Keratinocyte (primary cell): ENCODE measurements at regions not wholly inside any gene's neighbourhood (a gene's known extent, or its start where the extent isn't known, plus 50 kb on each side); places are given as distances from the start of the nearest gene placed in this dataset.

Source experiments
- DNase-seq: peaks from one replicate; pipeline ENCODE4 v3.0.0-alpha.2; 2011; ENCODE audit warnings: low read depth, missing footprints, low spot score
- FAIRE-seq: peaks from 2 replicates; lab custom pipeline; 2011; peaks lifted over from hg19 to GRCh38; lab: Jason Lieb, UNC
- H2AFZ ChIP-seq: 2 replicates; pipeline ENCODE4 v1.6.0; 2012; ENCODE audit warnings: low read length, control low read depth, inconsistent platforms; ENCODE audit not compliant: control insufficient read depth
- H3K27ac ChIP-seq: 2 replicates; pipeline ENCODE4 v1.5.1; 2011; ENCODE audit warnings: low read length; ENCODE audit not compliant: control insufficient read depth, insufficient read depth
- H3K27me3 ChIP-seq: 3 replicates; pipeline ENCODE4 v1.6.0; 2011; ENCODE audit warnings: low read length; ENCODE audit not compliant: control insufficient read depth, insufficient read depth; ENCODE audit errors: extremely low read depth
- H3K36me3 ChIP-seq, 2 experiments: 2 replicates in 1 of 2; 3 replicates in 1 of 2; pipeline ENCODE4 v1.5.1; 2011; ENCODE audit warnings: low read length in 2 of 2, mild to moderate bottlenecking in 1 of 2; ENCODE audit not compliant: control insufficient read depth in 2 of 2, insufficient read depth in 2 of 2; ENCODE audit errors: extremely low read depth in 1 of 2
- H3K4me1 ChIP-seq: 3 replicates; pipeline ENCODE4 v1.5.1; 2011; ENCODE audit warnings: low read length; ENCODE audit not compliant: control insufficient read depth, insufficient read depth; ENCODE audit errors: extremely low read depth
- H3K4me2 ChIP-seq: 3 replicates; pipeline ENCODE4 v1.6.0; 2011; ENCODE audit warnings: low read depth, low read length; ENCODE audit not compliant: control insufficient read depth, insufficient read depth; ENCODE audit errors: extremely low read depth
- H3K4me3 ChIP-seq, 3 experiments: fragments of 200-600 bp in 1 of 3; sonication (generic) in 1 of 3; 2 replicates in 2 of 3; 3 replicates in 1 of 3; pipeline ENCODE4 v1.5.1; 2011 to 2016; ENCODE audit warnings: low read length in 3 of 3, mild to moderate bottlenecking in 3 of 3, control low read depth in 2 of 3, inconsistent platforms in 1 of 3, low read depth in 1 of 3, mixed read lengths in 1 of 3, mixed run types in 1 of 3, moderate library complexity in 1 of 3; ENCODE audit not compliant: control insufficient read depth in 2 of 3, insufficient read depth in 2 of 3; ENCODE audit errors: extremely low read depth in 1 of 3
- H3K79me2 ChIP-seq: 2 replicates; pipeline ENCODE4 v1.6.0; 2012; ENCODE audit warnings: low read length; ENCODE audit not compliant: control insufficient read depth, insufficient read depth
- H3K9ac ChIP-seq: 3 replicates; pipeline ENCODE4 v1.6.0; 2011; ENCODE audit warnings: low read length; ENCODE audit not compliant: control insufficient read depth, insufficient read depth; ENCODE audit errors: extremely low read depth
- H3K9me1 ChIP-seq: 3 replicates; pipeline ENCODE4 v1.6.0; 2011; ENCODE audit warnings: low read length; ENCODE audit not compliant: control insufficient read depth, insufficient read depth; ENCODE audit errors: extremely low read depth
- H3K9me3 ChIP-seq: 2 replicates; pipeline ENCODE4 v1.5.1; 2012; ENCODE audit warnings: low read depth, low read length; ENCODE audit not compliant: control insufficient read depth
- H4K20me1 ChIP-seq: 3 replicates; pipeline ENCODE4 v1.6.0; 2011; ENCODE audit warnings: low read length; ENCODE audit not compliant: control insufficient read depth, insufficient read depth; ENCODE audit errors: extremely low read depth
- EZH2 ChIP-seq: IDR thresholded peaks from one replicate; pipeline ENCODE4 v1.6.1; 2012; ENCODE audit warnings: inconsistent platforms, mild to moderate bottlenecking, low read length, moderate library complexity
- dilution Hi-C: fragments of 300-500 bp; cut with MboI; formaldehyde crosslinking; loops from one replicate; pipeline ENCODE4 v1.7.0; 2020; ENCODE audit warnings: low sequenced_read_pairs; ENCODE audit not compliant: extremely low pct_ligation_motif_present
- TF ChIP-seq, protein P1 (sequence below), 3 experiments: IDR thresholded peaks in 1 of 3; conservative IDR thresholded peaks in 1 of 3; optimal IDR thresholded peaks in 1 of 3; 2 replicates in 2 of 3; 3 replicates in 1 of 3; pipeline versions ENCODE3 to v1.5.1; 2011; ENCODE audit warnings: low read length in 3 of 3, mild to moderate bottlenecking in 3 of 3, moderate library complexity in 2 of 3, control low read depth in 1 of 3, inconsistent platforms in 1 of 3; ENCODE audit not compliant: insufficient read depth in 2 of 3; ENCODE audit errors: extremely low read depth in 1 of 3

DNA sequence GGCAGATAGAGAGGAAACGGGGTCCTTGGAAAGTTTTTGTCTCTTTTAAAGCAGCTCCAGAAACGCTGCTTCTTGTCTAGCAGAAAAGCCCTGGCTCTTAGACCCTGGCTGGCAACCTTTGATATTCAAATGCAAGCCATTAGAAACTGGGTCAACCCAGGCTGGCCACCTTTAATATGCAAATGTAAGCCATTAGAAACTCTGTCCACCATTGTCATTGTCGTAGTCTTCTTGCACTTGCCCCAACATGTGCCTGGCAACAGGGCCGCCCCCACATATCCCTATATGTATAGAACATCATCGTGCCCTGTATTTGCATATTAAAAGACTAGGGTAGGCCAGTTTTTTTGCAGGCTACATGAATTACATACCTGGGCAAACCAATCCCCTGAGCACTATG, 621.3 kb upstream of the DPP6 start:
- no peaks in the 10 kb centered on the region for H3K79me2 ChIP-seq
- H2AFZ ChIP-seq = no peak overlapping the region
- H3K27ac ChIP-seq = no peak overlapping the region
- dilution Hi-C loops = no loop called here
- H3K4me2 ChIP-seq = no peak overlapping the region
- no peaks in the 10 kb centered on the region for H3K36me3 ChIP-seq
- H3K9ac ChIP-seq = no peak overlapping the region
- DNase-seq (no peak), FAIRE-seq (no peak)
- TF ChIP-seq, protein P1, sequence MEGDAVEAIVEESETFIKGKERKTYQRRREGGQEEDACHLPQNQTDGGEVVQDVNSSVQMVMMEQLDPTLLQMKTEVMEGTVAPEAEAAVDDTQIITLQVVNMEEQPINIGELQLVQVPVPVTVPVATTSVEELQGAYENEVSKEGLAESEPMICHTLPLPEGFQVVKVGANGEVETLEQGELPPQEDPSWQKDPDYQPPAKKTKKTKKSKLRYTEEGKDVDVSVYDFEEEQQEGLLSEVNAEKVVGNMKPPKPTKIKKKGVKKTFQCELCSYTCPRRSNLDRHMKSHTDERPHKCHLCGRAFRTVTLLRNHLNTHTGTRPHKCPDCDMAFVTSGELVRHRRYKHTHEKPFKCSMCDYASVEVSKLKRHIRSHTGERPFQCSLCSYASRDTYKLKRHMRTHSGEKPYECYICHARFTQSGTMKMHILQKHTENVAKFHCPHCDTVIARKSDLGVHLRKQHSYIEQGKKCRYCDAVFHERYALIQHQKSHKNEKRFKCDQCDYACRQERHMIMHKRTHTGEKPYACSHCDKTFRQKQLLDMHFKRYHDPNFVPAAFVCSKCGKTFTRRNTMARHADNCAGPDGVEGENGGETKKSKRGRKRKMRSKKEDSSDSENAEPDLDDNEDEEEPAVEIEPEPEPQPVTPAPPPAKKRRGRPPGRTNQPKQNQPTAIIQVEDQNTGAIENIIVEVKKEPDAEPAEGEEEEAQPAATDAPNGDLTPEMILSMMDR (optimal IDR thresholded peaks at IDR 0.05 in 1 of 3, IDR thresholded peaks at IDR 0.05 in 1 of 3, conservative IDR thresholded peaks at IDR 0.05 in 1 of 3; ENCODE audit: extremely low read depth in 1 of 3, insufficient read depth in 2 of 3, low read length in 3 of 3) = no peak
- TF ChIP-seq EZH2 = no peak
- H3K4me3 ChIP-seq = no peak overlapping the region
- H3K4me1 ChIP-seq = no peaks in the 10 kb centered on the region
- no peaks in the 10 kb centered on the region for H3K9me1 ChIP-seq
- H4K20me1 ChIP-seq = no peaks in the 10 kb centered on the region
- H3K9me3 ChIP-seq = no peaks in the 10 kb centered on the region
- no peaks in the 10 kb centered on the region for H3K27me3 ChIP-seq

GRCh38 chr7:153432063-153432462, 620.1 kb upstream of the DPP6 start:
- H3K79me2 ChIP-seq = no peaks in the 10 kb centered on the region
- dilution Hi-C loops = no loop called here
- H3K4me2 ChIP-seq = no peak overlapping the region
- H3K4me3 ChIP-seq = no peak overlapping the region
- DNase-seq (no peak), FAIRE-seq (no peak)
- H3K9me3 ChIP-seq = no peaks in the 10 kb centered on the region
- no peak overlapping the region for H3K9ac ChIP-seq
- H3K27me3 ChIP-seq = no peaks in the 10 kb centered on the region
- no peaks in the 10 kb centered on the region for H4K20me1 ChIP-seq
- H3K4me1 ChIP-seq = no peaks in the 10 kb centered on the region
- no peak overlapping the region for H3K27ac ChIP-seq
- H3K9me1 ChIP-seq = no peaks in the 10 kb centered on the region
- no peak overlapping the region for H2AFZ ChIP-seq
- no peaks in the 10 kb centered on the region for H3K36me3 ChIP-seq
- TF ChIP-seq, protein P1 (optimal IDR thresholded peaks at IDR 0.05 in 1 of 3, IDR thresholded peaks at IDR 0.05 in 1 of 3, conservative IDR thresholded peaks at IDR 0.05 in 1 of 3; ENCODE audit: extremely low read depth in 1 of 3, insufficient read depth in 2 of 3, low read length in 3 of 3) = no peak
- no peak for TF ChIP-seq EZH2
